TTC549 (cell line): ENCODE measurements at regions not wholly inside any gene's neighbourhood (a gene's known extent, or its start where the extent isn't known, plus 50 kb on each side); places are given as distances from the start of the nearest gene placed in this dataset.

ENCODE experiments used
- FAIRE-seq: peaks from 2 replicates; lab custom pipeline; 2012; peaks lifted over from hg19 to GRCh38; lab: Jason Lieb, UNC

GRCh38 chr17:71338396-71338795 lies 782.4 kb upstream of the SOX9 start:
- FAIRE-seq: no peak

- FAIRE-seq: no peak
These were observed 781.6 kb upstream of the SOX9 start for GRCh38 chr17:71339206-71339605.

GRCh38 chr17:71342737-71343136 lies 778.1 kb upstream of the SOX9 start:
- FAIRE-seq: no peak

- no peak for FAIRE-seq
These were observed 770.8 kb upstream of the SOX9 start for GRCh38 chr17:71349908-71350600.

GRCh38 chr17:71360301-71360700 lies 760.5 kb upstream of the SOX9 start:
- no peak for FAIRE-seq

GRCh38 chr17:71361656-71362450 lies 759.0 kb upstream of the SOX9 start:
- FAIRE-seq: no peak

- no peak for FAIRE-seq
These were observed 757.2 kb upstream of the SOX9 start for GRCh38 chr17:71363661-71364060.

- FAIRE-seq: no peak
These were observed 749.0 kb upstream of the SOX9 start for GRCh38 chr17:71371809-71372208.

GRCh38 chr17:71375948-71376347 lies 744.9 kb upstream of the SOX9 start:
- FAIRE-seq: no peak

- no peak for FAIRE-seq
These were observed 743.9 kb upstream of the SOX9 start for GRCh38 chr17:71376933-71377332.

- no peak for FAIRE-seq
These were observed 742.8 kb upstream of the SOX9 start for GRCh38 chr17:71378036-71378435.

GRCh38 chr17:71378741-71379140 lies 742.1 kb upstream of the SOX9 start:
- no peak for FAIRE-seq

GRCh38 chr17:71379512-71379911 lies 741.3 kb upstream of the SOX9 start:
- FAIRE-seq: no peak

- no peak for FAIRE-seq
These were observed 740.3 kb upstream of the SOX9 start for GRCh38 chr17:71380535-71380934.

GRCh38 chr17:71380936-71381335 lies 739.9 kb upstream of the SOX9 start:
- FAIRE-seq: no peak

- FAIRE-seq: no peak
These were observed 737.7 kb upstream of the SOX9 start for GRCh38 chr17:71383091-71383490.

GRCh38 chr17:71387456-71387855 lies 733.4 kb upstream of the SOX9 start:
- no peak for FAIRE-seq

- FAIRE-seq: no peak
These were observed 727.9 kb upstream of the SOX9 start for GRCh38 chr17:71392715-71393567.

- FAIRE-seq: no peak
These were observed 724.9 kb upstream of the SOX9 start for GRCh38 chr17:71395901-71396300.

GRCh38 chr17:71396711-71397110 lies 724.1 kb upstream of the SOX9 start:
- no peak for FAIRE-seq

- no peak for FAIRE-seq
These were observed 722.8 kb upstream of the SOX9 start for GRCh38 chr17:71398025-71398424.

- no peak for FAIRE-seq
These were observed 722.0 kb upstream of the SOX9 start for GRCh38 chr17:71398800-71399219.

GRCh38 chr17:71399221-71399620 lies 721.6 kb upstream of the SOX9 start:
- FAIRE-seq: no peak
